NAMALWA (cell line): ENCODE measurements at regions not wholly inside any gene's neighbourhood (a gene's known extent, or its start where the extent isn't known, plus 50 kb on each side); places are given as distances from the start of the nearest gene placed in this dataset.
"Not testable (repeated sequence)": the region's sequence is repeated elsewhere in the genome, so short reads cannot be mapped to it uniquely, and the experiment has no call there.

ENCODE experiments used
- DNase-seq: peaks from one replicate; pipeline ENCODE4 v3.0.0-alpha.2; 2015; ENCODE audit warnings: low spot score

DNA sequence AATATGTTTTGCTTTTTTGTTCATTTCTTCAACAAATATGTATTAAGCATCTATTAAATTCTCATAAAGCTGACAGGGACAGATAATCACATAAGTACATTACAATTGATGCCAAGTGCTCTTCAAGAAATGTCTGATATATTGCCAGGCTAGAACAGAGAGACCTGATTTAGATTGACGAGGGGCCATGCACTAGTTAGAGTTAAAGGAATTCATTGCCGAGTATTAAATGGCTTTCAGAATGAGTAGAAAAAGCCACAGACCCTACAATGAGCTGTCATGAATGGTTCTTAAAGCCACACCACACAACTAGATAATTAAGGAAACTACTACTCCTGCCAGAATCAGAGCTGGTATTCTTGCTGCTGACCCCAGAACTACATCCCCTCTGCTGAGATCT is 250.2 kb upstream of the MME start:
- DNase-seq, result no peak

- DNase-seq, result no peak
These were observed 260.6 kb upstream of the MME start for GRCh38 chr3:154819491-154819890.

GRCh38 chr3:154818676-154819255 is 261.4 kb upstream of the MME start:
- DNase-seq, result no peak

DNA sequence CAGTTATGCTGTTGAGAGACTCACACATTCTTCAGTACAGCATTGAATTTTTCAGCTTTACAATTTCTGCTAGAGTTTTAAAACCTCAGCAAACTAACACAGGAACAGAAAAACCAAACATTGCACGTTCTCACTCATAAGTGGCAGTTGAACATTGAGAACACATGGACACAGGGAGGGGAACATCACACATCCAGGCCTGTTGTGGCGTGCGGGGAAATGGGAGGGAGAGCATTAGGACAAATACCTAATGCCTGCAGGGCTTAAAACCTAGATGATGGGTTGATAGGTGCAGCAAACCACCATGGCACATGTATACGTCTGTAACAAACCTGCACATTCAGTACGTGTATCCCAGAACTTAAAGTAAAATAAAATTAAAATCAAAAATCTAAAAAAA is 270.1 kb upstream of the MME start:
- not testable (repeated sequence) for DNase-seq

GRCh38 chr3:154801729-154802128 is 278.4 kb upstream of the MME start:
- no peak for DNase-seq

DNA sequence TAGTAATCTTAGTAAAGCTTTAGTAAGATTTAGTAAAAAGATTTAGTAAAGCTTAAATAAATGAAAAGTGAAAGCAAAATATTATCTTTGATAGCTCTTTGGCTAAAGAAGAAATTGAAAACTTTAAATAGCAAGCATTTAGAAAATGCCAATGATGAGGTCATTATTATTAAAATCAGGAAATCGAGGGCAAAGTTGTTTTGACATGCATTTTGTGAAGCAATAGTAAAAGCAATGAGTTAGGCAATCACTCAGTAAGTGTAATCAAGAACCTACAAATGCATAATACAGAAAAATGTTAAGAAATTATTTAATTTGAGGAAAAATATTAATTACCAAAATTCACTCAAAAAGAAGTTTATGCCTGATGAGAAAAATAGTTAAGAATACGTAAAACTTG is 280.3 kb upstream of the MME start:
- DNase-seq, result peak; percentile 8

DNA sequence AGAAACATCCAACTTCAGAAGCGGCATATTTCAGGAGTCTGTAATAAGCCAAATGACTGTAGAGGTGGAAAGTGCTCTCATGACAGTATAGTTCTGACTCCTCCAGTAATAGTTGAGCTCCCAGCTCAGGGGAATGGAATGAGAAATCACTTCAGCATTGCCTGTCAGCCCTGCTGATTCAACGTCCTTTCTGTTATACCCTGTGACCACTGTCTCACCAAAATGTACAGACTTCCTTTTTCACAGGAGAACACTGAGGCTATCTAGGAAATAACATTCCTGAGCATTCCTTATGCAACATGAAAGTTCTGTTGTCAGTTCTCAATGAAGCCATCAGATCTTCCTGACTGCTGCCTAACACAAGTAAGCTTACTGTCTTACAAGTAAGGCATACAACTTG is 284.5 kb upstream of the MME start:
- no peak for DNase-seq

- DNase-seq, result no peak
These were observed 285.2 kb upstream of the MME start for GRCh38 chr3:154794814-154795445.

DNA sequence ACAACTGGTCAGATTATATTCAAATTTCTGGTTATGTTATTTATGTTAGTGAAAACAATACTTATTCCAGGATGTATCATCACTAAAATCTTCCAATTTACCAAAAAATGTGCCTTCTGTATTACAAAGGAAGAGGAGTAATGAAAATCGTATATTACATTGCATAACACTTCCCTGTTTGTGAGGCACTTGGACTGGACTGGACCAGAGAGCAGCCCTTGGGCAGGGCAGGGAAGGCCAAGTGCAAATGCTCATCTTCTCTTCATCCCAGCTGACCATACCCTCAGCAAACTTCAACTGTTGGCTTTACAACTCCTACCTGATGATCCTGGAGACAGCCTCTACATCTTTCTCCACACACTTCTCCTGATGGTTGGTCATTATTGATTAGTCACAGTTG is 285.7 kb upstream of the MME start:
- DNase-seq, result no peak

- DNase-seq, result no peak
These were observed 287.3 kb upstream of the MME start for GRCh38 chr3:154792828-154793227.

DNA sequence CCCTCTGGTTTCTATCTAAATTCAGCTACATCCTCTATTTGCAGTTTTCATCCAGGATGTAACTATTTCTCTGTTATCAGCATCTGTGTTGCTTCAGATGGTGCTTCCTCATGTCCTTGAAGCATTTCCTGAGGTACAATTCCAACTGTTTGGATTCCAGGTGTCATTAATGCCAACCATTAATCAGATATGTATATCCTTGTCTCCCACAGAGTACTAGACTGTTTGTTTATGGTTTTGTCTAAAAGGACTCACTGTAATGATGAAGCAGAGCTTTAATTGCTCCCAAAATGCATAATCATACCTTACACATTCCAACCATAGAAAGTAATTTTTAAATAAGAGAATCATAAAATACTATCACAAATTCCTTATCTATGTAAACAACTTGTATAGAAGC is 288.5 kb upstream of the MME start:
- no peak for DNase-seq

DNA sequence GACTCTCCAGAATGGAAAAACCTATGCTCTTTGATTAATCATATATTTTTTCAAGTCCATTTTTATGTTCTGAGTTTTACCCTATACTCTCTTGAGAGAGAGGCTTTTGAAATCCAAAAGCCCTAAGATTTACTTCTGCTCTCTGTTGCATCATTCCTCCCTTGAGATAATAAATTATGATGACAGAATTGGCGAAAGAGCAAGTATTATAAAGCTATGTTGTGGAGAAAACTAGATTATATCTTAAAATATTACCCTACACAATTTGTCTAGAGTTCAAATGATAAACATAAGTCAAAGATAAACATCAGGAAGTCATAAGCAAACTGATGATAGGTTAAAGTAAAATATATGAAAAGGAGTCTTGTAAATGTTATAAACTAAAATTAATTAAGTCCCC is 293.4 kb upstream of the MME start:
- no peak for DNase-seq

DNA sequence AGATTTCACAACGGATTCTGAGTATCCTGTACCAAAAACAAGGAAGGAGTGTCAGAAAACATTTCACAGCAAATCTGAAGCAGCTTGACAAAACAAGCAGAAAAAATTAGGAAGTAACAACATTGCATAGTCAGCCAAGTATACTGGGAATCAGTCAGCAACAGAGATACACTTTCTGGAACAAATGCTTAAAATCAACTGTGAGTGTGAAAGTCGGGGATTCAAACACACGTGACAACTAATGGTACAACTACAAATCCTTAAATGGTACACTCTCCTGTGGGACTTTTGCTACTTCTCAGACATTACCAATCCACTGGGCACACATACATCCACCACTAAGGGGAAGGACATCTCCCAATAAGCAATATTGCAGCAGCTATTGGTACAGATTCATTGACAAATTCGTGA is 296.6 kb upstream of the MME start:
- DNase-seq, result no peak

- DNase-seq, result no peak
These were observed 297.1 kb upstream of the MME start for GRCh38 chr3:154783061-154783460.

- no peak for DNase-seq
These were observed 298.0 kb upstream of the MME start for GRCh38 chr3:154782151-154782550.

DNA sequence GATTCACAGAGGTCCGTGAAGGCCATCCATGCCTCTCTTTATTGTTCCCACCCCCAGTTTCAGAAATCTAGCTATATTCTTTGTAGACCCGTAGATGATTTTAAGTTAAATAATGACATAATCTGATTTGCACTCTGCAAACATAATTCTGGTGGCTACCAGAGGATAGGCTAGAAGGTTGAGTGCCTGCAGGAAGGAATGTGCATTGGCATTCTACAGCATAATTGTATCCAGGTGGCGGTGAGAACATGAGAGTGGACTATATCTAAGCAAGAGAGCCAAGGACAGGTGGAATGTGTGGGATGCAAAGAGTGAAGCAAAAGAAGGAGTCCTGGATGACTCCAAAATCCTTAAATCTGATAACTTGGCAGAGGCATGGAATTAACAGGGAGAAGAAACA is 298.5 kb upstream of the MME start:
- DNase-seq, result no peak

DNA sequence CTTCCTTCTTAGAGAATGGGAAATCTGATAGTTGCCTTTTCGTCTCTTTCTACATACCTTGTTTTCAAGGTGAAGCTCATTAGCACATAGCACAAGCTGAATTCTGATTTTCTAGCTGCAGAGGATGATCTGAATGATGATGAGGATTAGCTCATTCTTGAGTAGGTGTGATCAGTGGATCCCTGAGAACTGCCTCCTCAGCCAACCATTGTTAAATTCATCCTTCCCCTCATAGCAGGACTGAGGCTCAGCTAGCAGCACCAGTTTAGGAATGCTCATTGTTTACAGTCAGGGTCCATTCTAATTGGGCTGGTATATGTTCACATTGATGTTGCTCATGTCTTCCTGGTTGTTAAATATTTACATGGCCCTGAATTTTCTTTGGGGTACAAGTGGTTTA is 299.9 kb upstream of the MME start:
- no peak for DNase-seq

- no peak for DNase-seq
These were observed 300.5 kb upstream of the MME start for GRCh38 chr3:154779571-154779970.

- DNase-seq, result no peak
These were observed 302.1 kb upstream of the MME start for GRCh38 chr3:154778057-154778456.

DNA sequence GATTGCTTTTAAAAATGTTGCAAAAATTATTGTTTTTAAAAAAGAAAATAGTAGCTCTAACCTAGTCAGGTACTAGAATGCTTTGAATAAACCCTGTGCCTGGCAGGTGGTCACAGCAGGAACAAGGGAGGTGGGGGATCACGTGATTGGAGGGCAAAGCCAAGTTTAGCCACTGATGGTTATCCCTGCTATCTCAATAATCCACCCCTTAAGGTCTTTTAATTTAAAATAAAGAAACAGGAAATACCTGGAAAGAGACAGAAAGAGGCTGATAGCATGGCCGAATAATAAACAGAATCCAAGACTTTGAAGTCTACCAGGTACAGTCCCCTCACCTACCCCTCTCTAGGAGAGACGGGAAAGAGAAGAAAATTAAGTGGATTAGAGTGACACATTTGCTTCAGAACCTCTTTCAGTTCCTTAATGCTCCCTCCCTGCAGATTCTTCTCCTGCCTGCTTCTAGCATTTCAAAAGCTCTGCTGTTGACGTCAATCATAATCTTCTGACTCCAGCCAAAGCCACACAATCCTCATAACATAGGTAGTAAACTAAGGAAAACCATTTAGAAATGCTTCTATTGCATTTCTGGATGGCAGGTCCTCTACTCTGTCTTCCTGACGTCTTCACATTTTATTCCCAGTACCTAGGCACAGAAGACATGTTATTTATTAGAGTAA is 303.4 kb upstream of the MME start:
- no peak for DNase-seq

DNA sequence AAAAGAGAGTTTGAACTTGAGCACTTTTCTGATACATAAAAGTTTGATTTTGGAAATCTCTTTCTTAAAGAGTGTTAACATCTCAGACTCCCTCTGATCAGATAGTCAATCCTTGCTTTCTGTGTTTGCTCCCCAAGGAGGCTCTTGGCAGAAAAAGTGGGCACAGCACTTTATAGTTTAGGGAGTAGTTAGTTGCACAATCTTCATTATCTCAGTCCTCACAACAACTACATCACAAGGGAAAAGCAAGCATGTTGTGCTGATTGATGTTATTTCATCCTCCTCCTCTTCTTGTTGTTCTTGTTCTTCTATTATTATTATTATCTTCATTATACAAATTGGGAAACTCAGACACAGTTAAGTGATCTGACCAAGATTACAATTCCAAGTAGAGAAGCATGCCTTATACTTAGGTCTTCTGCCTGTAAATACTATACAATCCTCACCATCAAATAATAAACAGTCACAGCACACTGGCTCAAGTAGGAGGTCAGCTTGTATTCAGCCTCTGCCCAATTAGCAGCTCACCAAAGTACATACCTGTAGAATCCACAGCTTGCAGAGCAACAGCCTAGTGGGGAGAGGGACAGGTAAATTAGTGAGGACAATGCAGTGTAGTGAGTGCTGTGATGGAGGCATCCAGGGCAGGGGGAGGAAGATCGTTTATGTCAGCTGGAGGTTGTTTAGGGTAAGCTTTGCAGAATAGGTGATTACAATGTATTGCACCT is 304.1 kb upstream of the MME start:
- DNase-seq, result no peak

GRCh38 chr3:154766765-154767503 is 313.2 kb upstream of the MME start:
- DNase-seq, result peak; percentile 70
